NCI-H146 (cell line): ENCODE measurements at regions not wholly inside any gene's neighbourhood (a gene's known extent, or its start where the extent isn't known, plus 50 kb on each side); places are given as distances from the start of the nearest gene placed in this dataset.
"Not testable (repeated sequence)": the region's sequence is repeated elsewhere in the genome, so short reads cannot be mapped to it uniquely, and the experiment has no call there.

Experiments used
- DNase-seq: peaks from one replicate; lab custom pipeline; 2025; lab: John Stamatoyannopoulos, UW

DNA sequence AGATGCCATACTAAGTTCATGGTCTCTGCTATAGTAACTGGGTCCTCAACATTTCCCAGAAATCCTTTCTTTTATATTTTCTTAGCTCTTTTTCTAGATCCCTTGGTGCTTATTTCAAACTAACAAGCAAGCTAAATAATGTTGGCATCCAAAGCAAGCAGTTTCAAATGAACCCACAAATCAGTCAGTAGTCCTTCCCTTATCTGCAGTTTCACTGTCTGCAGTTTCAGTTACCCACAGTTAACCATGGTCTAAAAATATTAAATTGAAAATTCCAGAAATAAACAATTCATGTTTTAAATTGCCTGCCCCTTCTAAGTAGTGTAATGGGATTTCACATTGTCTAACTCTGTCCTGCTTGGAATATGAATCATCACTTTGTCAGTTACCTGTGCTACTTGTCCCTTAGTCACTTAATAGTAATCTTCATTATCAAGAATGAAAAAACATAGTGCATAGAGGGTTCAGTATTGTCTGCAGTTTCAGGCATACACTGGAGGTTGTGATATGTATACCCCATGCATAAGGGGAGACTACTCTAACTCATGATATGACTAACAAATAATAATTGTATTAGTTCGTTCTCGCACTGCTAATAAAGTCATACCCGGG, 633.7 kb downstream of the MECOM start:
- no peak for DNase-seq

DNA sequence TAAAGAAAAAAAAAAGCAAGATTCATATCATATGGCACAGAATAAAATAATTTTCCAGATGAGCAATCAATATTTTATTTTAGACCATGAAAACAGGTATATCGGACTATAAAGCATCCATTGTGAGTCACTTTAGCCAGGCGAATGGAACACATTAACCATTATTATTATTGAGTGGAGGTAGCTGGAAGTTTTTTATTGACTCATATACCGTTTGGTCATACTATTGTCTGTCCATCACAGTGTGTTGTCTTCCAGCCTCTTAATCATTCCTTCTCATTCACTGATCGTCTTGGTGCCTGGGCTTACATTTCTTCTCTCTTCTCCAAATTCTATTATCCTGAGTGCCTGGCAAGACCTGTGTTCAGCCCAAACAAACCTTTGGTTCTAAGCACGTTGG, 634.8 kb downstream of the MECOM start:
- no peak for DNase-seq

- DNase-seq = no peak
Measured at GRCh38 chr3:169026543-169027182, 636.8 kb downstream of the MECOM start.

GRCh38 chr3:169022457-169022856, 641.1 kb downstream of the MECOM start:
- DNase-seq = no peak

GRCh38 chr3:169020371-169020770, 643.1 kb downstream of the MECOM start:
- DNase-seq = no peak

DNA sequence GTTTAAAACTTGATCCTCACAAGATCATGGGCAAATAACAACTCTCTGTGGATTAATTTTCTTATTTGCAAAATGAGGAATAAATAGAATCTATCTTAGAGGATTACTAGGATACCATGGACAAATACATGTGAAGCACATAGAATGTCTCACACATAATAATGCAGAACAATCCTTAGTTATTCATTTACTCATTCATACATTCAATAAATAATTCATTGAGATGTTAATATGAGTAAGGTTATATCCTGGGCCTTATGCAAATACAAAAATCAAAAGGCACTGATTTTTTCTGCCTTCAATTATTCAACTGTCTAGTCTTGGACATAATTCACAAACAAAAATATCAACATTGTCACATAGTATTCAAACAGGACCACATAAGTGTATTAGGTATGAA, 654.1 kb downstream of the MECOM start:
- DNase-seq = no peak

GRCh38 chr3:169008776-169009358, 654.6 kb downstream of the MECOM start:
- DNase-seq = no peak

- no peak for DNase-seq
Measured at GRCh38 chr3:169007145-169007544, 656.4 kb downstream of the MECOM start.

GRCh38 chr3:169006398-169006797, 657.1 kb downstream of the MECOM start:
- DNase-seq = not testable (repeated sequence)

DNA sequence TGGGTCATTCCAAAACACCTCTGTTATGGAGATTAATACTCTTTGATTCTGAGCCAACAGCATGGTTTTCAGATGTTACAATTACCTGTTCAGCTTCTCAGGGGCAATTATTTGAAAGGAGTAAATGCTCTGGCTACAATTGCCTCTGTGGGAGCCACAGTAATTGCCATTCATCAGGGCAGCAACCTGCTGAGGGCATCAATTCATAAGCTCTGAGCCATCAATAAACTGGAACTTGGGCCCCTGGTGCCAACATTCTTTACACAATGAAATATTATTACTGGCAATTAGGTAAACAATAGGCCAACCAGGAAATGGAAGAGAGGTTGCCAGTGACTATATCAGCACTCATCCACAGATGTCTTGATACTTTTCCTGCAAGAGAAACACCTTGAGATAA, 660.8 kb downstream of the MECOM start:
- peak; percentile 97 for DNase-seq

GRCh38 chr3:168998792-168999191, 664.7 kb downstream of the MECOM start:
- DNase-seq = no peak

GRCh38 chr3:168997488-168997887, 666.0 kb downstream of the MECOM start:
- no peak for DNase-seq

- DNase-seq = no peak
Measured at GRCh38 chr3:168996622-168997021, 666.9 kb downstream of the MECOM start.

- no peak for DNase-seq
Measured at GRCh38 chr3:168995129-168995528, 668.4 kb downstream of the MECOM start.

DNA sequence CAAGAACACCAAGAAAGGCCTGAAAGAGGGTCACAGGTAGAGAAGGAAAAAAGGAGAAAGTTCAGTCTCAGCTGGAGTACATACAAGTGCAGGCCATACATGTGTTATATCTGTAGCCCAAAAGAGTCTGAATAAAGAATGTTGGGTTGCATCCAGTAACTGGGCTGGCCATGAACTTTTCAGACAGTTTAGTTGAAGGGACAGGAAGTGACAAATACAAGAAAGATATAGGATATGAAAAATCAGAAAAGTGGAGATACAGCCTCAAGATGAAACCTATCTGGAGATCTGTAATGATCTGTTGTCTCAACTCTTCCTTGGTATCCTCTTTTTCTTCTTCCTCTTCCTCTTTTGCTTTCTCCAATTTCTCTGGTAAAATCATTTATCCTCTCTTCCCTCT, 671.7 kb downstream of the MECOM start:
- DNase-seq = no peak

GRCh38 chr3:168990621-168991020, 672.9 kb downstream of the MECOM start:
- DNase-seq = no peak

DNA sequence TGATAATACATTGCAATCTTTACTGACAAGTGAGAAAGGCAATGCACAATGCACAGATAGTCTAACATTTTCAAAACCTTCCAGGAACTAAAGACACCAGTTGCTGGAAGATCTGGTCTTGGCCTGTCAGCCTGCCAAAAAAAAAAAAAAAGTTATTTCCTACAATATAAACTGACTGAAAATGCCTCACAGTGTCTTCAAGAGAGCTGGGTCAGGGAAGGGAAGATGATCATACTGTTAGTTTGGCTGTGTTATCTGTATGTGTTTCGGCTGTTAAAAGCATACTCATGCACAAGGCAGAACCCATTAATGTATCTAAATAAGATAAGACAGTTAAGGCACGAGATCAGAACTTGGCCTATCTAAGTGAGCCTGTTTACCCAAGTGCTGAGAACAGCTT, 673.4 kb downstream of the MECOM start:
- DNase-seq = no peak

DNA sequence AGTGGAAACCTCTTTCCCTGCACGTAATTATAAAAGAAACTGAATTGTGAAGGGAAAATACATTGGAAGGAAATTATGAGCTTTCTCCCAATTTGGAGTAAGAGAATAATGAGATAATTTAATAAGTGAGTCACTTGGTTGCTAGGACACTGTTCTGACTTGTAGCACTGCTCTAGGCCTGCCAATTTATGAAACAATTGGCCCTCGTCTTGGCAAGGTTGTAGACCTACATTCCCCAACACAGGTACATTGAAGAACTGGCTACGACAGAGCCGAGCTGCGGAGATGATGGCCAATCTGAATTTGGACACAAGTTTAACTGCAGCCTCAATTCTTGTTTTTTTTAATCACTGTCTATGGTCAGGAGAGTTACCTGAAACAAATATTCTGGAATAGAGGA, 674.1 kb downstream of the MECOM start:
- DNase-seq = no peak

- DNase-seq = no peak
Measured at GRCh38 chr3:168988853-168989252, 674.7 kb downstream of the MECOM start.

DNA sequence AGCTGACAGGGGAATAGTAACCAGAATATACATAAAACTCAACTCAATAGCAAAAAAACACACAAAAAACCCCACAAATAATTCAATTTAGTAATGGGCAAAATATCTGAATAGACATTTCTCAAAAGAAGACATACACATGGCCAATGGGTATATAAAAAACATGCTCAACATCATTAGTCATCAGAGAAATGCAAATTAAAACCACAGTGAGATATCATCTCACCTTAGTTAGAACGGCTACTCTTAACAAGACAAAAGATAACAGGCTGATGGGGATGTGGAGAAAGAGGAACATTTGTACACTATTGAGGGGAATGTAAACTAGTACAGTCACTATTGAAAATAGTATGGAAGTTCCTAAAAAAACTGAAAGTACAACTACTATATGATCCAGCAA, 678.6 kb downstream of the MECOM start:
- no peak for DNase-seq

DNA sequence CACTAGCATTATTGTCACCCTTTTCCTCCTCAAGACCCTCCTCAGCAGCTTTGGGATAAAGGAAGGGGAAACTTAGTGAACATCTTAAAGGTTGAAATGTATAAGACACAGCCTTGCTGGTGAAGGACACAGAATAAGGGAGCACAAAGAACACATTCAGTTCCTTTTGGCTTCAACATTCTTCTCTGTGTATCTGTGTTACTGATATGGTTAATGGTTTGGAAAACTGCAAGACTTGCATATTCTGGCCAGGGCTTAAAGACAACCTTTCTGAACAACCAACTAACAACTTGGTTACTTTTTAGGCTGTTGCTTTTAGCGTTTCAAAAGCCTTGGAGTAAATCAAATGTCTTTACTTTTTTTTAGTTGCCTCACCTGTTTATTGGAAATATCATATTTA, 680.5 kb downstream of the MECOM start:
- no peak for DNase-seq

- DNase-seq = no peak
Measured at GRCh38 chr3:168981396-168981795, 682.1 kb downstream of the MECOM start.

DNA sequence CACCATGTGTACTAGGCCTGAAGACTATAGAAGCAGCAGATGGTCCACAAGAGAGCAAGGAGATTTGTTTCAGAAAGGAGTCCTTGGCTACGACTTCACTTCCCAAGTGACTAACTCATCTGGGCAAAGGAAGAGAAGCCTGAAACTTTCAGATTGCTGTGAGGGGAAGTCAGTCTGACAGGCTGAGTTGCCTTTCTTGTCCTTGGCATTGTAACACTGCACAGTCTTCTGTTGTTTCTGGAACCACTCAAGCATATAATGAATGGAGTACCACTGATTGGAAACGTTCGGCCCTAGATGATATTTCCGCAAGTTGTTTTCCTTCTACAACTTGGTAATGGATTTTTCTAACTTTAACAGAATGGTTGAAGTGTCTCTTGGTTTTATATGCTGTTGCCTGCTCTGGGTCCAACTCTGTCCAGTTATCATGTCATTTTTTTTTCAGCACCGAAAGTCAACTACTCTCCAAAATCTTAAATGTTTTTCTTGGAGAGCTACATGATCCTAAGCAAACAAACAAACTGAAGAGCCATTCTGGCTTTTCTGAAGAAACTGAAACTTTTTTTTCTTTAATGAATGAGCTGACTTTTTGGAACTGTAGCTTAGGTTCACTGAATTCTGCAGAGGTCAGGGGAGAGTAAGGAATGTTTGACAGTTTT, 685.7 kb downstream of the MECOM start:
- no peak for DNase-seq
